Stimulated activated CD8-positive, alpha-beta memory T cell treated with anti-CD3 and anti-CD28 coated beads, Interleukin-4, amount 100 ng/mL, for 4 hours (primary cell): ENCODE measurements at regions not wholly inside any gene's neighbourhood (a gene's known extent, or its start where the extent isn't known, plus 50 kb on each side); places are given as distances from the start of the nearest gene placed in this dataset.
"Not testable (repeated sequence)": the region's sequence is repeated elsewhere in the genome, so short reads cannot be mapped to it uniquely, and the experiment has no call there.

Experiments used
- DNase-seq, 2 donors: peaks; one replicate each; pipeline ENCODE4 v3.0.0-alpha.2; 2020; ENCODE audit warnings: low read depth in 2 of 2, low spot score in 1 of 2

- DNase-seq, result no peak
These were observed 75.8 kb upstream of the KCNAB1 start for GRCh38 chr3:156044634-156044975.

GRCh38 chr3:156048483-156048882 is 71.9 kb upstream of the KCNAB1 start:
- not testable (repeated sequence) for DNase-seq

GRCh38 chr3:156050918-156051317 is 69.5 kb upstream of the KCNAB1 start:
- no peak for DNase-seq

DNA sequence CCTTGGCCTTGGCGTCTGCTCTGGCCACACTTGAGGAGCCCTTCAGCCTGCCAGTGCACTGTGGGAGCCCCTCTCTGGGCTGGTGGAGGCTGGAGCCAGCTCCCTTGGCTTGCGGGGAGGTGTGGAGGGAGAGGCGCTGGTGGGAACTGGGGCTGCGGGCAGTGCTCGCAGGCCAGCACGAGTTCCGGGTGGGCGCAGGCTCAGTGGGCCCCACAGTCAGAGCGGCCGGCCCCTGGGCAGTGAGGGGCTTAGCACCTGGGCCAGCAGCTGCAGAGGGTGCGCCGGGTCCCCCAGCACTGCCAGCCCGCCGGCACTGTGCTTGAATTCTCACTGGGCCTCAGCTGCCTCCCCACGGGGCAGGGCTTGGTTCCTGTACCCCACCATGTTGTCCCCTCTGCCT is 68.7 kb upstream of the KCNAB1 start:
- no peak for DNase-seq

- no peak for DNase-seq
These were observed 68.3 kb upstream of the KCNAB1 start for GRCh38 chr3:156052115-156052514.

DNA sequence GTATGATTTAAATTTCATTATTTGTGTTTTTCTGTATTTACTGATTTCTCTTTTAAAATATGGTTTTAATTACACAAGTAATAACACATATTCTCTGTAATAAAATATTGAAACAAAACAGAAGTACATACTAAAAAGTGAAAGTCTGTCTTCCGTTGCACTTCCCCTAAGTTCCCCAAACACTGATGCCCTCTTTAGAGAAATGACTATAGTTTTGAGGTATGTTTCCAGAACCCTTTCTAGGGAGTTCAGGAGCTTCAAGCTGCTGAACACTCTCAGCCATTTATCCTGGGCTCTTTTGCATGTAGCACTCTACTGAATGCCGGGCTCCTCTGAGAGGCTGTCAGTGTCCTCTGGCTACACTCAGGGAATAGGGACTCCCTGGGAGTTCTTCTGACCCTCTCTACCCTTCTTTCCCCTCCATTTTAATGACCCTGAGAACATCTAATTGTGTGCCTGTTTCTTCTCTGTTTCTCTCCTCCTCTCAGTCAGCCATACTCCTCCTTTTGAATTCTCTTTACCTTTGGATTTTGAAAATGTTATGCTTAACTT is 60.4 kb upstream of the KCNAB1 start:
- no peak for DNase-seq

- DNase-seq, result not testable (repeated sequence)
These were observed 52.2 kb upstream of the KCNAB1 start for GRCh38 chr3:156068151-156068550.

DNA sequence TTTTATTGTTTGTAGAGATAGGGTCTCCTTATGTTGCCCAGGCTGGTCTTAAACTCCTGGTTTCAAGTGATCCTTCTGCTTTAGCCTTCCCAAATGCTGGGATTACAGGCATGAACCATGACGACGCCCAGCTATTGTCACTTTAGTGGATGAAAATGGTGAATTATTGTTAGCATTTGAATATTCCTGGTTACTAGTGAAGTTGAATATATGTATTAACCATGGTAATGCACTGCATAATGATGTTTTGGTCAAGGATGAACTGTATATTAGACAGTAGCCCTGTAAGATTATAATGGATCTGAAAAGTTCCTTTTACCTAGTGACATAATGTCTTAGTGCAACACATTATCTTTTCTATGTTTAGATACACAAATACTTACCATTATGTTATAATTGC is 50.4 kb upstream of the KCNAB1 start:
- no peak for DNase-seq
